ENCODE measurements at regions not wholly inside any gene's neighbourhood (a gene's known extent, or its start where the extent isn't known, plus 50 kb on each side); places are given as distances from the start of the nearest gene placed in this dataset.

DNA sequence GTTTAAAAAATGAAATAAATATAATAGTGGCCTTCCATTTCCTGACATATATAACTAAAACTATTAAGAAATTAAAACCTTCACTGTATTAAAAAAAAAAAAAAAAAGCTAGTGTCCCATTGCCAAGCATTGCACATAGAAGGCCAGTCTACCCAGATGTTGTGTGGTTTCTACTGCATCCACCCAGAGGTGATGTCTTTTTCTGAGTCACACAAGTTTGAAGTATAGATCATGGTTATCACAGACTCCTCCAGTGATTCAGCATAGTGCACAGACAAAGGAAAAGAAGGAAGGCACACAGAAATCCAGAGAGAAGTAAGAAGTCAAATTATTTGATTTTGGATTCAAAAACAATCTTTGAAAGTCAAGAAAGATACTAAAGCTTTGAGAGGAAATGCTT is 429.0 kb downstream of the ETV1 start:
- H3K27me3 Mint-ChIP-seq, result no peaks in the 10 kb centered on the region
- intact Hi-C loops (cut with micrococcal nuclease), result no loop called here
- no peaks in the 10 kb centered on the region for H3K36me3 Mint-ChIP-seq
- Histone ChIP-seq H3K36me3 (ENCODE audit: control insufficient read depth in 2 of 3, insufficient read depth in 3 of 3, low read length in 3 of 3) (no peaks in the 10 kb centered on the region), H3K4me1 (ENCODE audit: control insufficient read depth in 2 of 2, insufficient read depth in 2 of 2, low read length in 2 of 2) (no peaks in the 10 kb centered on the region), H3K4me3 (ENCODE audit: low read length) (no peak overlapping the region), H3K27ac (ENCODE audit: low read depth, low read length) (no peak overlapping the region), H3K27me3 (ENCODE audit: control insufficient read depth in 2 of 2, insufficient read depth in 2 of 2, low read length in 2 of 2) (no peaks in the 10 kb centered on the region), H3K9me3 (ENCODE audit: control insufficient read depth in 2 of 3, low read length in 3 of 3) (no peaks in the 10 kb centered on the region)
- H3K4me1 Mint-ChIP-seq, result peaks cover 0 to 1% (median 0%) of the 10 kb centered on the region in 7 donors
- H3K4me3 Mint-ChIP-seq, result no peak overlapping the region
- no peak for DNase-seq
- CTCF ChIA-PET, result no interaction called here
- POLR2A ChIA-PET, result no interaction called here
- peaks cover 0 to 17% (median 2%) of the 10 kb centered on the region in 11 donors for H3K9me3 Mint-ChIP-seq
- H3K27ac Mint-ChIP-seq, result no peak overlapping the region
- no peak for ATAC-seq

DNA sequence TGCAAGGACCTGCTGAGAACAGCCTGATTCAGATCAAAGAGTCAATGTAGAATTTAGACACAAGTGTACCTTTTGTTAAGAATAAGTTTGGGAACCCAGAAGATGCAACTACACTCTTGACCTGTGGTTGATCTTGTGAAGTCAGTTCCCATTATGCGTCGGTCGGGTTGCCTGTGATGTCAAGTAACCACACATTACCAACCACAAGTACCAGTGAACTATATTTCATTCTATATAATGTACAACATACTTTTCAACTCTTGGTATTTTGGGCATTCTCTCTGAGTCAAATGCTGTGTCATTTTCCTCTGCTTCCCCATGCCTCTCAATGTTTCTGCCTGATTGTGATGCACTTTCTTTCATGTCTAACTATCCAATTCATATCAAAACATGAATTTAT is 426.2 kb downstream of the ETV1 start:
- no peak for DNase-seq
- ATAC-seq, result no peak
- CTCF ChIA-PET, result no interaction called here
- H3K4me1 Mint-ChIP-seq, result peaks cover 0 to 1% (median 0%) of the 10 kb centered on the region in 7 donors
- H3K36me3 ChIP-seq (ENCODE audit: control insufficient read depth in 2 of 3, insufficient read depth in 3 of 3, low read length in 3 of 3), result no peaks in the 10 kb centered on the region
- no peak overlapping the region for H3K4me3 ChIP-seq (ENCODE audit: low read length)
- no peaks in the 10 kb centered on the region for H3K4me1 ChIP-seq (ENCODE audit: control insufficient read depth in 2 of 2, insufficient read depth in 2 of 2, low read length in 2 of 2)
- H3K9me3 ChIP-seq (ENCODE audit: control insufficient read depth in 2 of 3, low read length in 3 of 3), result no peaks in the 10 kb centered on the region
- no peaks in the 10 kb centered on the region for H3K36me3 Mint-ChIP-seq
- H3K9me3 Mint-ChIP-seq, result peaks cover 0 to 22% (median 2%) of the 10 kb centered on the region in 11 donors
- H3K27ac ChIP-seq (ENCODE audit: low read depth, low read length), result no peak overlapping the region
- intact Hi-C loops (cut with micrococcal nuclease), result no loop called here
- no peak overlapping the region for H3K27ac Mint-ChIP-seq
- POLR2A ChIA-PET, result no interaction called here
- H3K27me3 ChIP-seq (ENCODE audit: control insufficient read depth in 2 of 2, insufficient read depth in 2 of 2, low read length in 2 of 2), result no peaks in the 10 kb centered on the region
- no peak overlapping the region for H3K4me3 Mint-ChIP-seq
- H3K27me3 Mint-ChIP-seq, result no peaks in the 10 kb centered on the region

DNA sequence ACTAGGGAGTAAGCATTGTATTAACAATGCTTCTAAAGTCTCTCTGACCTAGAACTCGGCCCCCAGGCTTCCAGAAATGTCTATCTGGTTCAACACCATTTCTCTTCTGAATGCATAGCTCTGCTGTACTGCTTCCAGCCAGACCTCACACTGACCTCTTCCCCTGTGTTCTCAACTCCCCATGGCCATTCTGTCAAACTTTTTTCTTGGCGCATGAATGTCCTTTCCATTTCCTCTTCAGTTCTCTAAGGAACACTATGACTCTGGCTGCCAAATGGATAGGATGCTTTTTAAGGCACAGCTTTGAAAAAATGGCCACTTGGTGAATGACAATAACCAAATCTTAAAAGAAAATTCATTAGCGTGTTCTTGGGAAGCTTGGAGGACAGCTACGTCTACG is 425.8 kb downstream of the ETV1 start:
- peaks cover 0 to 22% (median 2%) of the 10 kb centered on the region in 11 donors for H3K9me3 Mint-ChIP-seq

DNA sequence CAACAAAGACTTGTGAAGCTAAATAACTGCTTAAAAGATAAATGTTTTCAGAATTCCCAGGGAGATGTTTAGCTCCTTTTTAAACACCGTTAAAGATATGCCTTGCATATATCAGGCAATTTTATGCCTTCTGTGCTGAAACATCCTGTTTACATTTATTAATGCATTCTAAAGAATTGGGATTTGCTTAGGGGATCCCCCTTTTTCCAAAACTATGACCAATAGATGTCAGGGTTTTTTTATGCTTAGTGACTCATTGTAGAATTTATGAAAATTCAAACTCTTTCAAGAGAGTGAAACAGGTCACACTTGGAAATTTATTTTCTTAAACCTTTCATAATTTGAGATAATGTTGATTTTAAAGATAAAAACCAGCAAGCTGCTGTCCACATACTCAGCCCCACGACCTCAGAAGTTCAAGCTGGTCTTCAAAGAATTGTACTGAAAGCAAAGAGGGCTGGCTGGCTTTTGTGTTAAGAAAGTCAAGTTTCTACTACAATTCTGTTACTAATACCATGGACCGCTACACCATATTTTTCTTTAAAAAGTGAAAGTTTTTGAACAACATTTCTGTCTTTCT is 411.8 kb downstream of the ETV1 start:
- Mint-ChIP-seq H3K36me3 (no peaks in the 10 kb centered on the region), H3K9me3 (peaks cover 0 to 9% (median 4%) of the 10 kb centered on the region in 11 donors), H3K4me1 (no peaks in the 10 kb centered on the region), H3K27me3 (no peaks in the 10 kb centered on the region), H3K4me3 (no peak overlapping the region), H3K27ac (no peak overlapping the region)
- DNase-seq (no peak), ATAC-seq (no peak)
- intact Hi-C loops (cut with micrococcal nuclease), result no loop called here
- no peaks in the 10 kb centered on the region for H3K36me3 ChIP-seq (ENCODE audit: control insufficient read depth in 2 of 3, insufficient read depth in 3 of 3, low read length in 3 of 3)
- no peak overlapping the region for H3K27ac ChIP-seq (ENCODE audit: low read depth, low read length)
- no peak overlapping the region for H3K4me3 ChIP-seq (ENCODE audit: low read length)
- no peaks in the 10 kb centered on the region for H3K9me3 ChIP-seq (ENCODE audit: control insufficient read depth in 2 of 3, low read length in 3 of 3)
- H3K4me1 ChIP-seq (ENCODE audit: control insufficient read depth in 2 of 2, insufficient read depth in 2 of 2, low read length in 2 of 2), result no peaks in the 10 kb centered on the region
- CTCF ChIA-PET, result no interaction called here
- POLR2A ChIA-PET, result no interaction called here
- no peaks in the 10 kb centered on the region for H3K27me3 ChIP-seq (ENCODE audit: control insufficient read depth in 2 of 2, insufficient read depth in 2 of 2, low read length in 2 of 2)

More for the DNA sequence above, 425.8 kb downstream of the ETV1 start:
- Mint-ChIP-seq H3K36me3 (no peaks in the 10 kb centered on the region), H3K4me1 (peaks cover 0 to 1% (median 0%) of the 10 kb centered on the region in 7 donors), H3K4me3 (no peak overlapping the region), H3K27me3 (no peaks in the 10 kb centered on the region), H3K27ac (no peak overlapping the region)
- CTCF ChIA-PET, result no interaction called here
- H3K27ac ChIP-seq (ENCODE audit: low read depth, low read length), result no peak overlapping the region
- H3K4me3 ChIP-seq (ENCODE audit: low read length), result no peak overlapping the region
- intact Hi-C loops (cut with micrococcal nuclease), result no loop called here
- H3K36me3 ChIP-seq (ENCODE audit: control insufficient read depth in 2 of 3, insufficient read depth in 3 of 3, low read length in 3 of 3), result no peaks in the 10 kb centered on the region
- POLR2A ChIA-PET, result no interaction called here
- no peaks in the 10 kb centered on the region for H3K27me3 ChIP-seq (ENCODE audit: control insufficient read depth in 2 of 2, insufficient read depth in 2 of 2, low read length in 2 of 2)
- DNase-seq (no peak), ATAC-seq (no peak)
- H3K9me3 ChIP-seq (ENCODE audit: control insufficient read depth in 2 of 3, low read length in 3 of 3), result no peaks in the 10 kb centered on the region
- no peaks in the 10 kb centered on the region for H3K4me1 ChIP-seq (ENCODE audit: control insufficient read depth in 2 of 2, insufficient read depth in 2 of 2, low read length in 2 of 2)

DNA sequence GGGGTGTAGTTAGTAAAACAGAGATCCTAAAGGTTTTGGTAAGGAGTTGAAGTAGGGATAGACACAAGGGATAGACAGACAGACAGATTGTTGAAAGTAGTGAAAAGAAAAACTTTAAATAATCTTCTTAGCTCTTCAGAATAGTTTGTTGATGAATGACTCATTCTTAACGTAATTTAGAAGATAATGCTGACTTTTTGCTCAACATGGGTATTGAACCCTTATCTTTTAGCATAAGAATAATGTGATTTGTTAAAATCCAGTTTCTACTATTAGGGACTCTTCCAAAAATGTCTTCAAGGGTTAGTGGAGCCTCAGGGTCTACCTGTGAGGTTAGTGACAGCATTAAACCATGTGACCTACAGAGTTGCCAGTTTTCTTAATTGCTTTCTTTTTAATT is 411.2 kb downstream of the ETV1 start:
- no peak for DNase-seq
- Mint-ChIP-seq H3K9me3 (peaks cover 0 to 7% (median 0%) of the 10 kb centered on the region in 11 donors), H3K4me1 (no peaks in the 10 kb centered on the region), H3K27me3 (no peaks in the 10 kb centered on the region), H3K27ac (no peak overlapping the region), H3K4me3 (no peak overlapping the region), H3K36me3 (no peaks in the 10 kb centered on the region)
- intact Hi-C loops (cut with micrococcal nuclease), result no loop called here
- no peak overlapping the region for H3K27ac ChIP-seq (ENCODE audit: low read depth, low read length)
- CTCF ChIA-PET, result no interaction called here
- POLR2A ChIA-PET, result no interaction called here
- no peaks in the 10 kb centered on the region for H3K36me3 ChIP-seq (ENCODE audit: control insufficient read depth in 2 of 3, insufficient read depth in 3 of 3, low read length in 3 of 3)
- no peaks in the 10 kb centered on the region for H3K27me3 ChIP-seq (ENCODE audit: control insufficient read depth in 2 of 2, insufficient read depth in 2 of 2, low read length in 2 of 2)
- no peaks in the 10 kb centered on the region for H3K4me1 ChIP-seq (ENCODE audit: control insufficient read depth in 2 of 2, insufficient read depth in 2 of 2, low read length in 2 of 2)
- no peaks in the 10 kb centered on the region for H3K9me3 ChIP-seq (ENCODE audit: control insufficient read depth in 2 of 3, low read length in 3 of 3)
- no peak for ATAC-seq
- no peak overlapping the region for H3K4me3 ChIP-seq (ENCODE audit: low read length)

DNA sequence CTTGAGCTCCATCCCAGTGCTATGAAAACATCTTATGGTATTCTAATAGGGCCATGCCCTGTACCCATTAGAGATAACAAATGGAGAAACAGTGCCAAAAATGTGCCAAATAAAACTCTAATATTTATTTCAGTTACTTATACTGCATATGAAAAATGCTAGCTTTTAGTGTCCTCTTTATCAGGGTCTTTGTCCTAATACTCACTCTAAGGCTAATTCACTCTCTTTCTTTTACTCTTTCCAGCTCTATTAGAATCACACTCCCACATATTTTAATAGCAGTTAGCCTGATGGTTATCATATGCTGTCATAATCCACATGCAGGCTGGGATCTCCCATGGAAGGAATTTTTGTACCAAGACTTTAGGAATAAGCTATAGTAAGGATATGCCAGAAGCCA is 408.4 kb downstream of the ETV1 start:
- H3K4me3 Mint-ChIP-seq, result no peak overlapping the region
- intact Hi-C loops (cut with micrococcal nuclease), result no loop called here

DNA sequence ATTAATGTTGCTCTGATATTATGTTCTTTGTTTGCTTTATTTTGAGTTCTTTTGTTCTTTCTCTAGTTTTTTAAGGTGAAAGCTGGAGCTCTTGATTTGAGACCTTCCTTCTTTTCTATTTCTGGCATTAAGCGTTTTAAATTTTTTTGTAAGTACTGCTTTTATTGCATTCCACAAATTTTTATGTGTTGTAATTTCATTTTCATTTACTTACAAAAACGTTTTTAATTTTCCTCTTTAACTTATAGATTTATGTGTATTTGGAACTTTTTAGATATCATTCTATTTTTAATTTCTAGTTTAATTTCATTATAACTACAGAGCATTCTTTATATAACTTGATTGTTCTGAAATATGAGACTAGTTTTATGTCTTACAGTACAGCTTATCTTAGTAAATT is 395.6 kb downstream of the ETV1 start:
- Mint-ChIP-seq H3K36me3 (no peaks in the 10 kb centered on the region), H3K4me1 (no peaks in the 10 kb centered on the region), H3K27ac (no peak overlapping the region), H3K9me3 (peaks cover 0 to 14% (median 7%) of the 10 kb centered on the region in 11 donors), H3K27me3 (no peaks in the 10 kb centered on the region), H3K4me3 (no peak overlapping the region)
- no peak for DNase-seq
- intact Hi-C loops (cut with micrococcal nuclease), result no loop called here
- Histone ChIP-seq H3K36me3 (ENCODE audit: control insufficient read depth in 2 of 3, insufficient read depth in 3 of 3, low read length in 3 of 3) (no peaks in the 10 kb centered on the region), H3K4me1 (ENCODE audit: control insufficient read depth in 2 of 2, insufficient read depth in 2 of 2, low read length in 2 of 2) (no peaks in the 10 kb centered on the region), H3K4me3 (ENCODE audit: low read length) (no peak overlapping the region), H3K9me3 (ENCODE audit: control insufficient read depth in 2 of 3, low read length in 3 of 3) (peaks cover 0 to 5% (median 0%) of the 10 kb centered on the region in 3 experiments), H3K27ac (ENCODE audit: low read depth, low read length) (no peak overlapping the region), H3K27me3 (ENCODE audit: control insufficient read depth in 2 of 2, insufficient read depth in 2 of 2, low read length in 2 of 2) (no peaks in the 10 kb centered on the region)
- ATAC-seq, result no peak
- POLR2A ChIA-PET, result no interaction called here
- CTCF ChIA-PET, result no interaction called here

More for the DNA sequence above, 408.4 kb downstream of the ETV1 start:
- no peaks in the 10 kb centered on the region for H3K4me1 ChIP-seq (ENCODE audit: control insufficient read depth in 2 of 2, insufficient read depth in 2 of 2, low read length in 2 of 2)
- no peak for ATAC-seq
- POLR2A ChIA-PET, result no interaction called here
- CTCF ChIA-PET, result no interaction called here
- H3K9me3 ChIP-seq (ENCODE audit: control insufficient read depth in 2 of 3, low read length in 3 of 3), result no peaks in the 10 kb centered on the region
- no peaks in the 10 kb centered on the region for H3K27me3 ChIP-seq (ENCODE audit: control insufficient read depth in 2 of 2, insufficient read depth in 2 of 2, low read length in 2 of 2)
- no peak for DNase-seq
- H3K36me3 ChIP-seq (ENCODE audit: control insufficient read depth in 2 of 3, insufficient read depth in 3 of 3, low read length in 3 of 3), result no peaks in the 10 kb centered on the region
- Mint-ChIP-seq H3K27me3 (no peaks in the 10 kb centered on the region), H3K9me3 (peaks cover 0 to 8% (median 0%) of the 10 kb centered on the region in 11 donors), H3K4me1 (no peaks in the 10 kb centered on the region), H3K36me3 (no peaks in the 10 kb centered on the region), H3K27ac (no peak overlapping the region)
- H3K4me3 ChIP-seq (ENCODE audit: low read length), result no peak overlapping the region
- H3K27ac ChIP-seq (ENCODE audit: low read depth, low read length), result no peak overlapping the region
